Breast epithelium (tissue), 3 donors: ENCODE measurements at regions not wholly inside any gene's neighbourhood (a gene's known extent, or its start where the extent isn't known, plus 50 kb on each side); places are given as distances from the start of the nearest gene placed in this dataset.

Experiments used
- CTCF ChIP-seq, 3 donors: fragments of 450-650 bp; IDR thresholded peaks; one replicate each; pipeline ENCODE4 v1.5.1; 2016 to 2017; ENCODE audit warnings: antibody characterized with exemption in 3 of 3, mild to moderate bottlenecking in 3 of 3, moderate library complexity in 3 of 3
- POLR2A ChIP-seq: fragments of 450-650 bp; IDR thresholded peaks from one replicate; pipeline ENCODE4 v1.6.1; 2016; ENCODE audit warnings: antibody characterized with exemption, mild to moderate bottlenecking, moderate library complexity

GRCh38 chr6:117810269-117810668 lies 96.8 kb upstream of the SLC35F1 start:
- no peak for TF ChIP-seq CTCF (IDR thresholded peaks at IDR 0.05)
- TF ChIP-seq POLR2A: no peak
